ENCODE measurements at regions not wholly inside any gene's neighbourhood (a gene's known extent, or its start where the extent isn't known, plus 50 kb on each side); places are given as distances from the start of the nearest gene placed in this dataset.
A peak's percentile ranks its signal among the peaks of the same experiment; 100 is the strongest.

DNA sequence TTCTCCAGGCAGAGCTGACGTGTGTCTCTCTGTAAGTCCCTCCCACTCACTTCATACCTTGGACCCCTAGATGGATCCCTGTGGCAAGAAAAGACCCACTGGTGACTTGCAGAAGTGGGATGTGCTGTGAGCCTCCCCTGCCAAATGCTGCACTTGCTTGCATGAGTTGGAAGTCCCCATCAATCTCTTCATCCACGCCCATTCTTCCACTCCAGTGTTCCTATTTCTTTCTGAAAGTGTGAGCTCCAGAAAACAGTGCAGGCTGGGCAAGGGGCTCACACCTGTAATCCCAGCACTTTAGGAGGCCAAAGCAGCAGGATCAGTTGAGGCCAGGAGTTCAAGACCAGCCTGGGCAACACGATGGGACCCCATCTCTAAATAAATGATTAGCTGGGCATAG is 254.1 kb upstream of the IRF2BP2 start:
- Histone ChIP-seq H2BK5ac (ENCODE audit: insufficient read length, low read length) (no peak overlapping the region), H3K9me3 (ENCODE audit: control insufficient read depth, low read depth, low read length) (no peaks in the 10 kb centered on the region), H3K23ac (ENCODE audit: insufficient read length, low read depth, low read length) (no peak overlapping the region), H4K91ac (ENCODE audit: insufficient read length, low read depth, low read length) (no peak overlapping the region), H3K79me2 (ENCODE audit: insufficient read depth, low read length) (no peaks in the 10 kb centered on the region), H2BK120ac (ENCODE audit: low read depth, low read length, poor library complexity, severe bottlenecking) (no peak overlapping the region), H3K9ac (ENCODE audit: extremely low read depth, insufficient read length, low read length) (no peak overlapping the region), H4K8ac (replicated peaks; ENCODE audit: insufficient read length, low read depth, low read length) (no peak overlapping the region), H4K20me1 (ENCODE audit: control insufficient read depth, insufficient read depth, insufficient read length) (no peaks in the 10 kb centered on the region), H3K14ac (ENCODE audit: insufficient read depth, low read length) (no peak overlapping the region), H3K4me1 (ENCODE audit: insufficient read depth, low read length) (no peaks in the 10 kb centered on the region), H3K23me2 (ENCODE audit: insufficient read length, low read depth, low read length, poor library complexity, severe bottlenecking) (no peaks in the 10 kb centered on the region), H3T11ph (ENCODE audit: low read length) (no peak overlapping the region), H2BK12ac (ENCODE audit: insufficient read length, low read depth, low read length) (no peak overlapping the region), H3K18ac (ENCODE audit: insufficient read length, low read depth, low read length) (no peak overlapping the region), H3K4me2 (ENCODE audit: insufficient read depth, insufficient read length, low read length) (no peak overlapping the region), H4K5ac (ENCODE audit: insufficient read length, low read depth, low read length) (no peak overlapping the region), H2AFZ (ENCODE audit: low read length) (no peak overlapping the region), H3K56ac (ENCODE audit: insufficient read length, low read depth, low read length) (no peak overlapping the region), H2AK5ac (ENCODE audit: insufficient read length, low read length) (no peak overlapping the region), H3K4ac (ENCODE audit: low read depth, low read length) (no peak overlapping the region), H3K27me3 (ENCODE audit: insufficient read depth, low read length) (no peaks in the 10 kb centered on the region), H2BK20ac (ENCODE audit: low read depth, low read length, poor library complexity, severe bottlenecking) (no peak overlapping the region), H3K79me1 (ENCODE audit: insufficient read depth, low read depth, low read length, poor library complexity, severe bottlenecking) (no peaks in the 10 kb centered on the region), H3K27ac (ENCODE audit: insufficient read length, low read depth, low read length) (no peak overlapping the region), H2BK15ac (ENCODE audit: low read depth, low read length) (no peak overlapping the region)
- no CpG with 5 or more reads among the region's 3 CpGs for WGBS (ENCODE audit: extremely low coverage, insufficient read length, low lambda C conversion rate)
- Mint-ChIP-seq H3K27ac (peak overlapping the region in 1 of 3 experiments; percentile 52; a peak in 1 of 7 replicates), H3K9me3 (peaks cover 2 to 3% of the 10 kb centered on the region in 2 experiments; a peak in 3 of 5 replicates), H3K4me1 (0 out of 4 replicates have a peak, but pooled peaks cover 2 to 5% of the 10 kb centered on the region in 2 experiments), H3K36me3 (ENCODE audit: insufficient read depth in 1 of 3, low read depth in 3 of 3) (peaks cover 0 to 4% (median 2%) of the 10 kb centered on the region in 3 experiments; a peak in 4 of 7 replicates), H3K4me3 (no peak overlapping the region), H3K27me3 (ENCODE audit: low read depth) (peaks cover 4% of the 10 kb centered on the region)
- DNase-seq, result no peak
- TF ChIP-seq, protein P1, sequence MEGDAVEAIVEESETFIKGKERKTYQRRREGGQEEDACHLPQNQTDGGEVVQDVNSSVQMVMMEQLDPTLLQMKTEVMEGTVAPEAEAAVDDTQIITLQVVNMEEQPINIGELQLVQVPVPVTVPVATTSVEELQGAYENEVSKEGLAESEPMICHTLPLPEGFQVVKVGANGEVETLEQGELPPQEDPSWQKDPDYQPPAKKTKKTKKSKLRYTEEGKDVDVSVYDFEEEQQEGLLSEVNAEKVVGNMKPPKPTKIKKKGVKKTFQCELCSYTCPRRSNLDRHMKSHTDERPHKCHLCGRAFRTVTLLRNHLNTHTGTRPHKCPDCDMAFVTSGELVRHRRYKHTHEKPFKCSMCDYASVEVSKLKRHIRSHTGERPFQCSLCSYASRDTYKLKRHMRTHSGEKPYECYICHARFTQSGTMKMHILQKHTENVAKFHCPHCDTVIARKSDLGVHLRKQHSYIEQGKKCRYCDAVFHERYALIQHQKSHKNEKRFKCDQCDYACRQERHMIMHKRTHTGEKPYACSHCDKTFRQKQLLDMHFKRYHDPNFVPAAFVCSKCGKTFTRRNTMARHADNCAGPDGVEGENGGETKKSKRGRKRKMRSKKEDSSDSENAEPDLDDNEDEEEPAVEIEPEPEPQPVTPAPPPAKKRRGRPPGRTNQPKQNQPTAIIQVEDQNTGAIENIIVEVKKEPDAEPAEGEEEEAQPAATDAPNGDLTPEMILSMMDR (conservative IDR thresholded peaks at IDR 0.05), result no peak

All from H9 (cell line).